ENCODE measurements at regions not wholly inside any gene's neighbourhood (a gene's known extent, or its start where the extent isn't known, plus 50 kb on each side); places are given as distances from the start of the nearest gene placed in this dataset.

DNA sequence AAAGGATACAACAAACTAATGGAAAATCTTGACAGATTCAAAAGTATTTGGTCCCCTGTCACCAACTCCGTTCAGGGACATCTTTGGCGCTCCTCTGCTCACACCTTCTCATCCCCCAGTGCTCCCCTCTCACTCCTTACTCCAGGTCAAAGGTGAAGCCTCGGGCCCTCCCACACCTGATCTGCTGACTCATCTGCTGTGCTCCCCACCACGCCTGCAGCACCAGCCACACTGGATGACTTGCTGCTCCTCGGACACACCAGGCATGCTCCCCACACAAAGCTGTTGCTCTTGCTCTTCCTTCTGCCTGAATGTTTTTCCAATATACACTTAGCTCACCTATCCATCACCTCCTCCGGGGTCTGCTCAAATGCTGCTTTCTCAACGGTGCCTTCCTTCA, 123.4 kb downstream of the ESM1 start:
- intact Hi-C loops (cut with micrococcal nuclease): no loop called here
- DNase-seq (no peak), ATAC-seq (no peak)

DNA sequence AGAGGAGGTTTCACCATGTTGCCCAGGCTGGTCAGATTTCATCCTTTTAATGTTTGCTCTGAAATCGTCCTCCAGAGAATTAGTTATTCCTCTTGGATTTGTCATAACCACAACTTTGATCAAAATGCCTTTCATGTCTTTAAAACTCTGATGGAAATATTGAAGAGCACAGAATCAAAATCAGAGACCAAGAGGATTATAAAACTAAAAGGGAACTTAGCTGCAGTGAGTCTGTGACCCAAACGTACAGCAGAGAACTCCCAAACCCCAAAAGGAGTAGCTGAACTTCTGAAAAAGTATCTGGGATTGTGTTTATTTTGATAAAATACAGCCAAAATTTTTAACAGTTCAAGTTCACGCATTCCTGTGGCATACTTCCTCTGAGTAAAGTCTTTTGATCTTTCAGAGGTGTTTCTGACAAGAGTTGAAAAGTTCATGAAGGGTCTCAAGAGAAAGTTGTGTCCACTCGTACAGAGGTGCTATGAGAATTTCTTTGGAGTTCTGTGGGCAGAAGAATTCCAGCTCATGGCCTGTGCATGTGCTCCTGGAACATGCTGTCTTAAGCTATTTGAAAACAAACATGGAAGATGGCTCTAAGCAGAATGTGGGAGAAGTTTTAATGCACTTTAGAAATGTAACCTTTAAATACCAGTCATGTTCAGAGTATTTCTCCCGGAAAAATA, 124.0 kb downstream of the ESM1 start:
- intact Hi-C loops (cut with micrococcal nuclease): no loop called here
- no peak for ATAC-seq
- DNase-seq: no peak

DNA sequence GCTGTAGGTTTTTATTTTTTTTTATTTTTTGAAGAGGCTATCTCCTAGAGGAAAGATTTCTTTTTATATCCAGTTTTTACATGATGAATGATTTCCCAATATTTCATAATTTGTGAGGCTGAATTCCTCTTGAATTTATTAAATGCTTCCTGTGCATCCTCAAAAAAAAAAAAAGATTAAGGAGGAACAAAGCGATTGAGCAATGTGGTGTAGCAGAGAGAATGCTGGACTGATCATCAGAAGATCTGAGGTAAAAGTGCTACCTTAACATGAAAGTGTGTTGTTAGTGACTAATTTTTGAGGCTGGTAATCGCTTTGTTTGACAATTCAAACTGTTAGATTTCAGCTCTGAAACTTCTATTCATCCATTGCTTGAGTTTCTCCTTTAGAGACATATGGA, 125.1 kb downstream of the ESM1 start:
- no peak for ATAC-seq
- DNase-seq: no peak
- intact Hi-C loops (cut with micrococcal nuclease): no loop called here

DNA sequence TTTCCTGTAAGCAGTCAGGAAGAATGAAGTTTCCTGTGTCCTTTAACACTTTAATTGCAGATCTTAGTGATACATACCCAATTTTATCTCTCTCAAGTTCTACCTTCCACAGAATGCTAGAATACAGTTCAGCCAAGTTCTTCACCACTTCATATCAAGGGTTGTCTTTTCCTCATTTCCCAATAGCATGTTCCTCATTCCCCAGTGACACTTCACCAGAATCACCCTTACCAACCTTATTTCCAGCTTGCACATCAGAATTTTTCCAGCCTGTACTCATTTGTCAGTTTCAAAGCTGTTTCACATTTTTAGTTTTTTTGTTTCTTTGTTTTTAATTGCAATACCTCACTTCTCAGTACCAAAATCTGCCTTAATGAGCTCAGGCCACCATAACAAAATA, 126.1 kb downstream of the ESM1 start:
- intact Hi-C loops (cut with micrococcal nuclease): no loop called here
- DNase-seq (no peak), ATAC-seq (no peak)

DNA sequence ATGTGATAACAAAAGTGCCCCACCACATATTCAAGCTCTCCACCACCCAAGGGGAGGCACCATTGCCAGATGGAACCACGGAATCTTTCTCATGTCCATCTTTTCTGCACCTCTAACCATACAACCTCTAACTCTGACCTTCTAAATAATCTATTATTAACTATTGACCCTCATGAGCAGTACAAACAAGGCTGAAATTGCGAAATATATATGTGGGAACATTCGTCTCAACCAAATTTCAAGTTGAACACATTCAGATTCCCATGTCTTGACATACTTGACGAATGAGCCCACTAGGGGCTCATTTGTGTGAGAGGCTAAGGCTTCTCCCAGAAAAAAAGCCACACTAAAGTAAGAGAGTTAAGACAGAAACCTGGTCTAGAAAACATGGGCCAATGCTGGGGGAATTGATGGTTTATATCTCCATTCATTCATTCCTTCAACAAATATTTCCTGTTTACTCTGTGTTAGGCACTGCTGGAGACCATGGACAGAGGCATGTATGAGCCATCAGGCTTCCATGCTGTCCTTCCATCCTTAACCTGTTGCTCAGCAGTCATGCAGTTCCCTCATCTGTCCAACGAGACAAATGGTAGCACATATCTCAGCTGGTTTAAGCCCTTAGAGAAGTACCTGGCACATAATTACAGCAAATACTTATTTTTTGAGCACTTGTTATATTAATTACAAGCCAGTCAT, 130.4 kb downstream of the ESM1 start:
- ATAC-seq: no peak
- intact Hi-C loops (cut with micrococcal nuclease): no loop called here
- DNase-seq: no peak

DNA sequence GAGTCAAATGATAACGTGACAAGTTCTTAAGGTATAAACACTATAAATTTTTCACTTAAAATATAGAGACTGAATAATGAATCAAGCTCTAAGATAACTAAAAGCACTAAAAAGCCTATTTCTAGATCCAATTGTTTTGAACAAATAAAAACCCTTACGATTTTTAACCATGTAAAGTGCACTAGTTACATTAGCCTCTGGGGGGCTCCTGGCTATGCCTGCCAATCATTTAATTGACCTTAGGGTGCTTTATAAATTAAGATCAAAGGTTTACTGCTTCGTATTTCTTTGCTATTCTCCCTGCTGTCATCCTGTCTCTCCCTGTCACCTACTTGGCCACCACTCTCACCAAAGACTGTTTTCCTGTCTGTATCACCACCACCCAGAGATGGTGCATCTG, 133.4 kb downstream of the ESM1 start:
- intact Hi-C loops (cut with micrococcal nuclease): no loop called here
- no peak for DNase-seq

DNA sequence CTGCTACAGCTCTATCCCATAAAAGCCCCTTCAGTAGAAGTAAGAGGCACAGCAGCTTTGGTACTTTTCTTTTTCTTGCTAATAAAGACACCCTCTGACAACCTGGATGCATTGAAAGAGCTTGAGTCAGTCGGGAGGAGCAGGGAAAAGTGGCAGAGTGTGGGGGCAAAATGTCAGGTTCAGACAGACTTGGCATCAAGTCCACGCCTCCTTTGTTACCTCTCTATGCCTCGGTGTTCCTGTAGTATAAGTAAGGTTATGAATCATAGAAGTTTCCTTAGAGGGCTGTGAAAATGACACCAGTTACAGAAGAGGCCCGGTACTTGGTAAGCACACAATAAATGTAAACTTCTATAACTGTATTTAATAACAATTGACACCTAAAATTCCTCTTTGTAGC, 133.9 kb downstream of the ESM1 start:
- intact Hi-C loops (cut with micrococcal nuclease): no loop called here
- no peak for ATAC-seq
- DNase-seq: no peak

More for the DNA sequence above, 133.4 kb downstream of the ESM1 start:
- no peak for ATAC-seq

DNA sequence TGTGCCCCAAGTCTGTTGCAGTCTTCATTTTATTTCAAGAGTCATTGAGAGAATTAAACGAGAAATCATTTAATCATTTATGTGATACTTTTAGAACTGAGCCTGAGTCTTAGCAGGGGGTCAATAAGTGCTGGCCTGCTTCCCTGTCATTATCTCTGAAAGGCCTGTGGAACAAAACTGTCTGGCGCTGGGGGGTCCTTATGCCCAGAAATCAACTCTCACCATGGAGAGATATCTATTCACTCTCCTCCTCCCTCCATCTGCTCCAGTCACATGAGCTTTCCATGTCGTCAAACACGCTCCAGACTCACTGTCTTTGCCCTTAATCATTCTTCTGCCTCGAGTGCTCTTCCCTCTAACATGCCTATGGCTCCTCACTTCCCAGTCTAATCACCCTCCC, 136.8 kb downstream of the ESM1 start:
- DNase-seq: no peak
- intact Hi-C loops (cut with micrococcal nuclease): no loop called here
- ATAC-seq: no peak

DNA sequence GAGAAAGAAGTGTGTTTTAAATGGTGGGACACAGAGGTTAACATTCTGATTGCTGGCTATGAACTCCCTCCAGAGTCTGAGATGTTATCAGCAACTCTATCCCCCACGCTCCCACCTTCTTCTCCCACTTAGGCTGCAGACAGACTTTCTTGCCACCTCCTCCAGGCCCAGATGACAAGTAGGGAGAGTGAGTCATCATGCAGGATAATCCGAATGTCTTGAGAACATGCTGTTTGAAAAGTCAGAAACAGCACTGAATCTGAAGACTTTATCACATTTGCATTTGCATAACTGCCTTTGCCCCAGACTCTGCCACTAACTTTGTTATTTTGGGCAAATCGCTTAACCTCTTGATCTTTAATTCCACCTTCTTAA, 139.8 kb downstream of the ESM1 start:
- DNase-seq (no peak), ATAC-seq (no peak)
- intact Hi-C loops (cut with micrococcal nuclease): loop anchor here (1.0 kb wide), 1 partner anchor 328 kb away; the partner anchor contains the start of gene SNX18

DNA sequence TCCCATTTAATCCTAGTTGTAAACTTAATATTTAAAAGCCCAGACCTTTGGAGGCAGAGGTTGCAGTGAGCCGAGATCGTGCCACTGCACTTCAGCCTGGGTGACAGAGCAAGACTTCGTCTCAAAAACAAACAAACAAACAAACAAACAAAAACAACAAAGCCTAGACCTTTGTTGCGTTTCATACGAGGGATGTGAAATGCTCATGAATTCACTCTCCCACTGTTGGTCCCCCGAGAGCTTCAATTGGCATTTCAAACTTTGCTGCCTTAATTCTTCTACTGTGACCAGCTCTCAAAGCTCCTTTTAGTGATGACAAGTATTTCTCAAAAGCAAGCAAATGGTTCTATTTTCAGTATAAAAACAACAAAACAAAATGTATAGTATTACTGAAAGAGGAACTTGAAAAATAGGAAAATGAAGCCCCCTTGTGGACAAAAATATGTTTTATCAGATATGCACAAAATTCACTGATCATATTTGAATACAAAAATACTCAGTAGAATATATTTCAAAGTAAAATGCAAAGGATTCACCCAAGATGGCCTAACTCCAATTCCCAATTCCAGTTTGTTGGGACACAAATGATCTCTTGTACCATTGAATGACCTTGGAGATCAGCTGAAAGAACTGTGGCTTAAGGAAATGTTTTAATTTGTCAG, 140.4 kb downstream of the ESM1 start:
- intact Hi-C loops (cut with micrococcal nuclease): loop anchor here (1.0 kb wide), 1 partner anchor 328 kb away; the partner anchor contains the start of gene SNX18
- DNase-seq: no peak
- ATAC-seq: peak; percentile 41

DNA sequence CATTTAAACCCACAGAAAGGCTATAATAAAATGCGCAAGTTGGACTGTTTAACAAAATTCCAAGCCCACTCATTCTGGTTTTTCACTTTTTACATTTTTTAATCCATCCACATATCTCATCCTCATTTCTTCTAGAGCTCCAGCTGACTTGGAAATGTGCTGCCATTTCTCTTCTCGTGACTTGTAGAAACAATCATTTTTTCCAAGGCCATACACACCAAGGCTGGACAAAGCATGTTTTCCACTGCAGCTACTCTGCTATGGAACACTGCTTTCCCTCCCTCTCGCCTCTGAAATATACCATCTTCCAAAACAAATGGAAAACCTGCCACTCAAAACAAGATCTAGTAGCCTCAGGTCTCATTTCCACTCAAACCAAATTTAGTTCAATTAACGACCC, 141.1 kb downstream of the ESM1 start:
- ATAC-seq: no peak
- DNase-seq: no peak
- intact Hi-C loops (cut with micrococcal nuclease): no loop called here

DNA sequence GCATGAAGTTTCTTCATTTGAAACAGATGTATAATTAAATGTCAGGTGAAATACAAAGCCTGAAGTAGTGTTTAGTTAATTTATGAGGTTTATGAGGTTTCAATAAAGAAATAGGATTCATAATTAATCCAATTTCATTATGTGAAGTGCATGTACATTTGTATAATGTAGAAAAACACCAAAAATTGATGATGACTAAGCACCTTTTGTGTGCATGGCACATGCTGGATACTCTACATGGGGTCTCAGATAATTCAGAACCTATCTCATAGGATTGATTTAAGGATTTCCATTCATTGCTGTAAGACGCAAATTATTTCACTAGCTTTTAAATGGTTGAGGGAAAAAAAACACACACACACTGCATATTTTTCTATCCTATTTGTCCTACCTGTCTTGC, 143.9 kb downstream of the ESM1 start:
- ATAC-seq (no peak), DNase-seq (no peak)
- intact Hi-C loops (cut with micrococcal nuclease): no loop called here

DNA sequence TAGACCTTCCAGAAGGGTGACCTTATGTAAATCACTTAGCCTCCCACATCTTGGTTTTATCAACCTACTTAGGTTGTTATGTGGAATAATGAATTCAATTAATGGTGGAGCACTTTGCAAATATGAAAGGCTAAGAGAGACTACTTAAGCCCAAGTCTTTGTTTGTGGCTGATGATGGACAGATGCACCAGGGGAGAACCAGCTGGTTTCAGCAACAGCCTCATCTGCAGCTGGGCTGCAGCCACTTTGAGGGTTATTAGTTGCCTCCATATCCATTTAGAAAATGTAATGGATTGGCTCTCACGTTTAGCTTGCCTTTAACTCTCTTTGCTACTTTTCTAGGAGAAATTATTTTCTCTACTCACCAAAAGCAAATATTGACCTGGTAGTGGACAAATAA, 146.6 kb downstream of the ESM1 start:
- intact Hi-C loops (cut with micrococcal nuclease): no loop called here
- DNase-seq (no peak), ATAC-seq (no peak)

DNA sequence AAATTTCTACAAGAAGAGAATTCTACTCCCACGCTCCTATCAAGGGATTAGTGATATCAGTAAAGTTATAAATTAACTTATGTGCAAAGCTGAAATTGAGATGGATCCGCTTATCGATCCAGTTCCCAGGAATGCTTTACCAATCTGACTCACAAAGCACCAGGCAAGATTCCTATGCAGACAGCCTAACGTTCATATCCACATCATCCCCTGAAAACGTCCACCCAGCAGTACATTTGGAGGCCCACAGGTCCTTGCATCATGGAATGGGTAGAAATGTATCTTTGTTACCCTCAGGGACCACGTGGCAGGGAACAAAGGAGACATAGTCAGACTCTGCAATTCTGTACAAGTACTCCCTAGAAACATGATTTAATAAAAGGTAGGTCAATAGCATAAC, 147.4 kb downstream of the ESM1 start:
- ATAC-seq (no peak), DNase-seq (no peak)
- intact Hi-C loops (cut with micrococcal nuclease): no loop called here

DNA sequence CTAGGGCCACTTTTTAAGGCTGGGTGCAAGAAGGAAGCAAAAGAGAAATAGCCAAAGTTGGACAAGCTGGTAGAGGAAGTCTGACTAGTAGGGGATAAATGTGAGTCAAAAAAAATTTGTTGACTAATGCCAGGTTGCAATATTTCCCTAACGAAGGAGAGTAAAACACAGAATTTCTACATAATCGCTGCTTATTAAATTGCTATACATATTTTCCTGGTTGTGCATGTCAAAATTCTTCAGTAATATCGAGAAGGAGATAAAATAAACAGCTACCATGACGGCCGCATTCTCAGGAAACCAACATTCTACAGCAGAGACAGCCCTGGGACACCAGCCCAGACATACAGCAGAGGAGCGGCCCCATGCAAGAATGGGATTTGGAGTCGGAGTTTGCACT, 148.3 kb downstream of the ESM1 start:
- intact Hi-C loops (cut with micrococcal nuclease): no loop called here
- DNase-seq: no peak
- ATAC-seq: no peak

DNA sequence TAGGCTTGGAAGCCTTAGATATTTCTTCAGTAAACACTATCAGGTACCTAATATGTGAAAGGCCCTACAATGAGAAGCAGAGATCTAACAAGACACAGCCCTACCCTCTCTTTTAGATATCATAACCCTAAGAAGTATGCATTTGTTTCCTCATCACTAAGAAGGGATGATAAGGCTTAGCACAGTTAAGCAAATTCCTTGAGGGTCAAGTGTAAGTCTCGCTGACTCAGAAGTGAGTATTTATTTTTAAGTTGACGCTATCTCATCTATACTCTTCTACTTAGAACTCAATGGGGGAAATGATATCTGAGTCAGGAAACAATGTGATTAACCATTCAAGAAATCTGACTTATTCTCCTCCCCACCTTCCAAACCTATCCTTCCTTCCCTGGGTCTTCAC, 149.7 kb downstream of the ESM1 start:
- intact Hi-C loops (cut with micrococcal nuclease): no loop called here
- DNase-seq (no peak), ATAC-seq (no peak)

DNA sequence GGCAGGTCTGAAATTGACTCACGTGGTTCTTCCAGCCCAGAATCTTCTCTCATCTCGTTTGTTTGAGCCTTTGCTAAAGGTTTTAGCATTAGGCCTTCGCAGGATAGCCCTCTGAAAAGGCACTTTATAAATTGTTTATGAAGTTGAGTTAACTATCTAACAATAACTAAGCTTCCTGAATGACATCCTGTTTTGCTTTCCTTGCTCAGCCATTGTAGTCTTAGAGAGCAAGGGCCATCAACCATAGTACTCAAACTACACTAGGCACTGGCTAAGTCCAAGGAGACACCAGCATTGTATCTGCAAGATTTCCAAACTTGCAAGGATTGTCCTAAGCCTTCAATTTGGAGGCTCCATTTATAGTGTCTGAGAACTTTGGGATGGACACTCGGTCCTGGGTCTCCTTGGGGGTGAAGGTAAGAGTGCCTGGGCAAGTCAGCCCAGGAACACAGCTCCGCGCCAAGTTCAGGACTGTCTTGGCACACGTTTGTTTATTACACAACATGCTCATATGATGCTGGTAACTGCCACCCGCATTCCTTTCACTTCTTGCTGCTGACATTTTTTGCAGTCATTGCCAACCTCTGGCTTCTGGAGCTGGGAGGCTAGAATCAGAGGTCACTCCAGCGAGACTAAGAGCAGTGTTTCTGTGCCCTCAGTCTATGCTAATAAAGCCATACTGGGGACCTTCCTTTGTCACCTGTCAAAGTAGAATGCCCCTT, 151.1 kb downstream of the ESM1 start:
- ATAC-seq: peak; percentile 94
- intact Hi-C loops (cut with micrococcal nuclease): no loop called here
- DNase-seq: peak; percentile 64

DNA sequence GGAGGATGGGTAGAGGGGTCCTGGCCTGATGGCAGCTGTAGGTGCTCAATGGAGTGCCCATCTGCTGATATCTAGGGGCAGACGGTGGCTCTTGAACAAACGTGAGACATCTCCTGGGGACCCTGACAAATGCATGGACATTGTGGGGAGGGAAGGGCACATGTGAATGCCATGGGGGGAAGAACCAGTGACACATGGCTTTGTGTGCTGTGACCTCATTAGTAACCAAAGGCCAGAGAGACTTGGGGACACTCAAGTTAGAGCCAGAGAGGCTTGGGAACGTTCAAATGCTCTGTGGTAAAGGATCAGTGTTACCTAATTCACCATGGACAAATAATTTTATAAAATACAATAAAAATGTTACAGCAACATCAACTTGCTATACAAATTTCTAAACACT, 151.8 kb downstream of the ESM1 start:
- ATAC-seq: no peak
- DNase-seq: no peak
- intact Hi-C loops (cut with micrococcal nuclease): no loop called here

DNA sequence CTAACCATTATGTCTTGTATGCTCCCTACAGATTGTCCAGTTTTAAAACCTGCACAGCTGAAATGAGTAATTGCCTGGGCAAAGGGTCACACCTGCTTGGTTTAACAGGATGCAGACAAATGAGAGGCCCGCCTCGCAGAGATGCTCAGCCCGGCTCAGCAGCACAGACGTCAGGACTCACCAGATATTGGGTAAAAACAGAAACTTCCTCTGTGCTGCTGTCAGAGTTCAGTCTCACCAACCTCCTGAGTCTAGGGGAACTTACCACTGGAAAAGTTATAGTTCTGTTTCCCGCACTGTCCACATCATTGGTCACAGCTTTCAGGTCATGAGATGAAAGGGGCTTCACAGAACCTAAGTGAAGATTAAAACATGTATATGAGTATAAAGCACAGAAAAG, 152.5 kb downstream of the ESM1 start:
- DNase-seq (no peak), ATAC-seq (no peak)
- intact Hi-C loops (cut with micrococcal nuclease): no loop called here

DNA sequence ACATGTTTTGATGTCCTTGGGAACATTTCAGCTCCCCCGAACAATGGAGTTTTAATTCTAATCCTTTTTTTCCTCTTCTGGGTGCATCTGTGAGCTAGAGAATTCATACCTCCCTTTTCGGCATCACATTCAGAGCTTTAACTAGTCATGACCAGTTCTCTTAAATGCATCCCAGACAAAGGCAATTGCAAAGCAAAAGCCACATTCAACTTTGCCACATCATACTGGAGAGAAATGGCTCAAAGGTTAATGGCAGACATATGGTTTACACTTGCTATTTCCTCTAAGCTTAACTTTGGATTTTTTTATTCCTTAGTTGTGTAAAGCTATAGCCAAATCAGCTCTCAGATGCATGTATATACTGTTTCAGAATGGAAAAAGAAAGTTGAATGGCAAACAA, 153.3 kb downstream of the ESM1 start:
- ATAC-seq: no peak
- intact Hi-C loops (cut with micrococcal nuclease): no loop called here
- no peak for DNase-seq

Measured in left ventricle myocardium superior (tissue), 1 donor.